Lower leg skin (tissue), 3 donors: ENCODE measurements at regions not wholly inside any gene's neighbourhood (a gene's known extent, or its start where the extent isn't known, plus 50 kb on each side); places are given as distances from the start of the nearest gene placed in this dataset.

Experiments
- POLR2A ChIP-seq, 2 donors: fragments of 450-650 bp; IDR thresholded peaks; one replicate each; pipeline ENCODE4 v1.6.1; 2016 to 2017; ENCODE audit warnings: antibody characterized with exemption in 2 of 2, mild to moderate bottlenecking in 1 of 2, moderate library complexity in 1 of 2
- TF ChIP-seq, protein P1 (sequence below), 3 donors: fragments of 450-650 bp; IDR thresholded peaks; one replicate each; pipeline ENCODE4 v1.5.1; 2016; ENCODE audit warnings: antibody characterized with exemption in 3 of 3, mild to moderate bottlenecking in 3 of 3, moderate library complexity in 2 of 3

DNA sequence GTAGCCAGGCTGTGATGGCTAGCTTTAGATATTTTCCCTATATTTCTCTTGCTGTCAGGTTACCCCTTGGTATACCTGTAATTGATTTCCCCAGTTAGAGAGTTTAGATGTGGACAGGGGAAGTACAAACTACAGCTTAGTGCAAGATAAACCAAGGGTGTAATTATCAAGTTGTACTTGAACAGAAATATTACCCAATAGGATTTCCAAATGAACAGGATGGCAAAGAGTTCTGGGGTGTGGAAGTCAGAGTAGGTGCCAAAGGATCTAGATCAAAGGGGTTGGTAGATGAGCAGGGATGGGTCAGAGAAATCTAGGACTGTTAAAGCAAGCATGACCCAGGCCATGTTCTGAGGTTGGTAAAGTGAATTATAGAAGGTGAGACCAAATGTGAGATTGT, 585.2 kb downstream of the CCDC85A start:
- TF ChIP-seq, protein P1, sequence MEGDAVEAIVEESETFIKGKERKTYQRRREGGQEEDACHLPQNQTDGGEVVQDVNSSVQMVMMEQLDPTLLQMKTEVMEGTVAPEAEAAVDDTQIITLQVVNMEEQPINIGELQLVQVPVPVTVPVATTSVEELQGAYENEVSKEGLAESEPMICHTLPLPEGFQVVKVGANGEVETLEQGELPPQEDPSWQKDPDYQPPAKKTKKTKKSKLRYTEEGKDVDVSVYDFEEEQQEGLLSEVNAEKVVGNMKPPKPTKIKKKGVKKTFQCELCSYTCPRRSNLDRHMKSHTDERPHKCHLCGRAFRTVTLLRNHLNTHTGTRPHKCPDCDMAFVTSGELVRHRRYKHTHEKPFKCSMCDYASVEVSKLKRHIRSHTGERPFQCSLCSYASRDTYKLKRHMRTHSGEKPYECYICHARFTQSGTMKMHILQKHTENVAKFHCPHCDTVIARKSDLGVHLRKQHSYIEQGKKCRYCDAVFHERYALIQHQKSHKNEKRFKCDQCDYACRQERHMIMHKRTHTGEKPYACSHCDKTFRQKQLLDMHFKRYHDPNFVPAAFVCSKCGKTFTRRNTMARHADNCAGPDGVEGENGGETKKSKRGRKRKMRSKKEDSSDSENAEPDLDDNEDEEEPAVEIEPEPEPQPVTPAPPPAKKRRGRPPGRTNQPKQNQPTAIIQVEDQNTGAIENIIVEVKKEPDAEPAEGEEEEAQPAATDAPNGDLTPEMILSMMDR (IDR thresholded peaks at IDR 0.05), result no peak
- TF ChIP-seq POLR2A (IDR thresholded peaks at IDR 0.05), result no peak
